HPDE6-E6E7 (cell line): ENCODE measurements at regions not wholly inside any gene's neighbourhood (a gene's known extent, or its start where the extent isn't known, plus 50 kb on each side); places are given as distances from the start of the nearest gene placed in this dataset.

Experiments used
- DNase-seq: peaks from one replicate; pipeline ENCODE4 v3.0.0; 2011; ENCODE audit warnings: missing footprints; ENCODE audit errors: extremely low spot score

- no peak for DNase-seq
Measured at GRCh38 chr4:96525898-96526297, 686.0 kb downstream of the PDHA2 start.

GRCh38 chr4:96526625-96527024 is 686.7 kb downstream of the PDHA2 start:
- DNase-seq, result no peak

- no peak for DNase-seq
Measured at GRCh38 chr4:96531836-96532235, 691.9 kb downstream of the PDHA2 start.

GRCh38 chr4:96543346-96543745 is 703.5 kb downstream of the PDHA2 start:
- DNase-seq, result no peak

GRCh38 chr4:96558466-96558865 is 718.6 kb downstream of the PDHA2 start:
- DNase-seq, result no peak

- no peak for DNase-seq
Measured at GRCh38 chr4:96566755-96567154, 726.9 kb downstream of the PDHA2 start.

- no peak for DNase-seq
Measured at GRCh38 chr4:96585304-96585703, 745.4 kb downstream of the PDHA2 start.

GRCh38 chr4:96593422-96593821 is 753.5 kb downstream of the PDHA2 start:
- DNase-seq, result no peak

- no peak for DNase-seq
Measured at GRCh38 chr4:96598465-96598864, 758.6 kb downstream of the PDHA2 start.

GRCh38 chr4:96599752-96600151 is 759.9 kb downstream of the PDHA2 start:
- DNase-seq, result no peak

GRCh38 chr4:96602661-96603060 is 762.8 kb downstream of the PDHA2 start:
- DNase-seq, result no peak

- no peak for DNase-seq
Measured at GRCh38 chr4:96603641-96604040, 763.7 kb downstream of the PDHA2 start.

GRCh38 chr4:96606451-96606850 is 766.6 kb downstream of the PDHA2 start:
- DNase-seq, result no peak

GRCh38 chr4:96626023-96626422 is 786.1 kb downstream of the PDHA2 start:
- no peak for DNase-seq

- DNase-seq, result no peak
Measured at GRCh38 chr4:96630839-96631238, 790.9 kb downstream of the PDHA2 start.

GRCh38 chr4:96637971-96638412 is 798.1 kb downstream of the PDHA2 start:
- no peak for DNase-seq

GRCh38 chr4:96639932-96640331 is 800.0 kb downstream of the PDHA2 start:
- no peak for DNase-seq

- no peak for DNase-seq
Measured at GRCh38 chr4:96642490-96642889, 802.6 kb downstream of the PDHA2 start.

- no peak for DNase-seq
Measured at GRCh38 chr4:96646146-96646545, 806.3 kb downstream of the PDHA2 start.

- peak; percentile 49 for DNase-seq
Measured at GRCh38 chr4:96649536-96649935, 809.6 kb downstream of the PDHA2 start.

- no peak for DNase-seq
Measured at GRCh38 chr4:96652158-96652557, 812.3 kb downstream of the PDHA2 start.

- no peak for DNase-seq
Measured at GRCh38 chr4:96652821-96653220, 812.9 kb downstream of the PDHA2 start.

- DNase-seq, result no peak
Measured at GRCh38 chr4:96654045-96654444, 814.2 kb downstream of the PDHA2 start.

- no peak for DNase-seq
Measured at GRCh38 chr4:96670381-96670780, 830.5 kb downstream of the PDHA2 start.

- no peak for DNase-seq
Measured at GRCh38 chr4:96675416-96675815, 835.5 kb downstream of the PDHA2 start.
